WTC11 (cell line): ENCODE measurements at regions not wholly inside any gene's neighbourhood (a gene's known extent, or its start where the extent isn't known, plus 50 kb on each side); places are given as distances from the start of the nearest gene placed in this dataset.

ENCODE experiments used
- ATAC-seq: fragments of 200-7000 bp; cut with Tn5 transposase; 2 replicates; pipeline ENCODE4 v1.10.0; 2021; ENCODE audit warnings: mild to moderate bottlenecking, moderate library complexity
- CTCF ChIA-PET: fragments of 300-600 bp; sonication (Branson Sonifier 250); formaldehyde crosslinking; loops from one replicate; lab custom pipeline; 2021; ENCODE audit warnings: antibody characterized with exemption; lab: Charles Lee
- POLR2A ChIA-PET: fragments of 350-600 bp; sonication (Branson Sonifier 250); formaldehyde crosslinking; loops from one replicate; lab custom pipeline; 2021; ENCODE audit warnings: antibody characterized with exemption; lab: Charles Lee
- DNase-seq: peaks from one replicate; pipeline ENCODE4 v3.0.0; 2021; ENCODE audit warnings: low spot score
- H3K27ac Mint-ChIP-seq: 2 replicates; pipeline ENCODE4 v1.8.0; 2021; ENCODE audit warnings: mixed read lengths
- H3K27me3 Mint-ChIP-seq: 2 replicates; pipeline ENCODE4 v1.8.0; 2021; ENCODE audit warnings: low read depth, mild to moderate bottlenecking, moderate library complexity, mixed read lengths
- H3K36me3 Mint-ChIP-seq: 2 replicates; pipeline ENCODE4 v1.8.0; 2021; ENCODE audit warnings: mixed read lengths
- H3K4me1 Mint-ChIP-seq: 2 replicates; pipeline ENCODE4 v1.8.0; 2022; ENCODE audit warnings: mixed read lengths
- H3K4me3 Mint-ChIP-seq: 2 replicates; pipeline ENCODE4 v1.8.0; 2021; ENCODE audit warnings: mild to moderate bottlenecking, moderate library complexity, mixed read lengths
- H3K9me3 Mint-ChIP-seq: 2 replicates; pipeline ENCODE4 v1.8.0; 2021; ENCODE audit warnings: mixed read lengths
- EMX1 ChIP-seq: fragments of 250-450 bp; sonication (Bioruptor Pico); IDR thresholded peaks from 2 replicates; pipeline ENCODE4 v1.8.0; 2021; ENCODE audit warnings: mild to moderate bottlenecking
- FOXK1 ChIP-seq: sonication (generic); formaldehyde crosslinking; IDR thresholded peaks from 2 replicates; pipeline ENCODE4 v1.8.0; 2022; ENCODE audit warnings: mild to moderate bottlenecking, moderate library complexity, missing genetic modification reagents
- MXD4 ChIP-seq: fragments of 250-450 bp; sonication (Bioruptor Pico); IDR thresholded peaks from 2 replicates; pipeline ENCODE4 v1.8.0; 2021; ENCODE audit warnings: mild to moderate bottlenecking, moderate library complexity, borderline replicate concordance
- NFE2L1 ChIP-seq: sonication (generic); formaldehyde crosslinking; IDR thresholded peaks from 2 replicates; pipeline ENCODE4 v1.8.1; 2023; ENCODE audit warnings: missing genetic modification reagents
- NR1H2 ChIP-seq: sonication (generic); formaldehyde crosslinking; IDR thresholded peaks from 2 replicates; pipeline ENCODE4 v1.9.0; 2021; ENCODE audit warnings: mild to moderate bottlenecking, moderate library complexity, missing genetic modification reagents
- NR3C1 ChIP-seq: sonication (generic); formaldehyde crosslinking; conservative IDR thresholded peaks from 2 replicates; pipeline ENCODE4 v1.8.1; 2023; ENCODE audit warnings: low read depth, mild to moderate bottlenecking, missing genetic modification reagents
- SMAD4 ChIP-seq: sonication (generic); formaldehyde crosslinking; IDR thresholded peaks from 2 replicates; pipeline ENCODE4 v1.8.0; 2022; ENCODE audit warnings: mild to moderate bottlenecking, missing genetic modification reagents
- SOX15 ChIP-seq: fragments of 250-450 bp; sonication (Bioruptor Pico); IDR thresholded peaks from 2 replicates; pipeline ENCODE4 v1.9.0; 2021; ENCODE audit warnings: mild to moderate bottlenecking
- TCF7 ChIP-seq: sonication (generic); formaldehyde crosslinking; IDR thresholded peaks from 2 replicates; pipeline ENCODE4 v1.8.0; 2022; ENCODE audit warnings: mild to moderate bottlenecking, low read depth, missing genetic modification reagents, moderate library complexity
- ZBTB21 ChIP-seq: sonication (generic); formaldehyde crosslinking; IDR thresholded peaks from 2 replicates; pipeline ENCODE4 v1.8.1; 2023; ENCODE audit warnings: mild to moderate bottlenecking, missing genetic modification reagents, borderline replicate concordance
- ZNF396 ChIP-seq: fragments of 250-450 bp; sonication (Bioruptor Pico); IDR thresholded peaks from 2 replicates; pipeline ENCODE4 v1.8.0; 2021; ENCODE audit warnings: mild to moderate bottlenecking, moderate library complexity, borderline replicate concordance
- TF ChIP-seq, protein P1 (sequence below): fragments of 250-450 bp; sonication (Bioruptor Pico); conservative IDR thresholded peaks from 2 replicates; pipeline ENCODE4 v1.9.0; 2021; ENCODE audit warnings: mild to moderate bottlenecking
- TF ChIP-seq, protein P2 (sequence below): fragments of 250-450 bp; sonication (Bioruptor Pico); IDR thresholded peaks from 2 replicates; pipeline ENCODE4 v2.1.2; 2022; ENCODE audit warnings: mild to moderate bottlenecking, moderate library complexity
- TF ChIP-seq, protein P3 (sequence below): sonication (generic); formaldehyde crosslinking; IDR thresholded peaks from 2 replicates; pipeline ENCODE4 v1.8.0; 2022; ENCODE audit warnings: missing genetic modification reagents
- TF ChIP-seq, protein P4 (sequence below): sonication (generic); formaldehyde crosslinking; IDR thresholded peaks from 2 replicates; pipeline ENCODE4 v1.8.0; 2022; ENCODE audit warnings: mild to moderate bottlenecking, missing genetic modification reagents
- TF ChIP-seq, protein P5 (sequence below): sonication (generic); formaldehyde crosslinking; conservative IDR thresholded peaks from 2 replicates; pipeline ENCODE4 v1.8.1; 2023; ENCODE audit warnings: mild to moderate bottlenecking, low read depth, missing genetic modification reagents, moderate library complexity
- TF ChIP-seq, protein P6 (sequence below): sonication (generic); formaldehyde crosslinking; IDR thresholded peaks from 2 replicates; pipeline ENCODE4 v1.8.1; 2022; ENCODE audit warnings: missing genetic modification reagents, borderline replicate concordance
- TF ChIP-seq, protein P7 (sequence below): sonication (generic); formaldehyde crosslinking; IDR thresholded peaks from 2 replicates; pipeline ENCODE4 v1.8.1; 2022; ENCODE audit warnings: mild to moderate bottlenecking, missing genetic modification reagents, moderate library complexity, borderline replicate concordance

DNA sequence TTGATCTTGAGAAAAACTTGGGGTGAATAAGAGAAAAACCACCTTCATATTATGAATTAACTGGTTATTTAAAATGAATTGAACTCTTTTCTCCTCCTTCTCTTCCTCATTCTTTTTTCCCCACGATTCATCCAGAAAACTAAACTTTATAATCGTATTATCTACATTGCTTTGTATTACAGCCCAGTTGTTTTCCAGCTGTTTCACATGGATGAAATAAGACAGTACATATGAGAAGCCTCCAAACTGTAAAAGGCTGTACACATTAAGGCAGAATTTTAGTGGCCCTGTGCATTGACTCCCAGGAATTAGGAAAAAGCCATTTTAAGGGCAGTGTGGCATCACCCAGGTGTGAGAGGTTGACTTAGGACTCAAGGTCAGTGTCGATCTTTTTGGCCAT is 80.3 kb upstream of the PGBD5 start (continued):
- TF ChIP-seq, protein P1, sequence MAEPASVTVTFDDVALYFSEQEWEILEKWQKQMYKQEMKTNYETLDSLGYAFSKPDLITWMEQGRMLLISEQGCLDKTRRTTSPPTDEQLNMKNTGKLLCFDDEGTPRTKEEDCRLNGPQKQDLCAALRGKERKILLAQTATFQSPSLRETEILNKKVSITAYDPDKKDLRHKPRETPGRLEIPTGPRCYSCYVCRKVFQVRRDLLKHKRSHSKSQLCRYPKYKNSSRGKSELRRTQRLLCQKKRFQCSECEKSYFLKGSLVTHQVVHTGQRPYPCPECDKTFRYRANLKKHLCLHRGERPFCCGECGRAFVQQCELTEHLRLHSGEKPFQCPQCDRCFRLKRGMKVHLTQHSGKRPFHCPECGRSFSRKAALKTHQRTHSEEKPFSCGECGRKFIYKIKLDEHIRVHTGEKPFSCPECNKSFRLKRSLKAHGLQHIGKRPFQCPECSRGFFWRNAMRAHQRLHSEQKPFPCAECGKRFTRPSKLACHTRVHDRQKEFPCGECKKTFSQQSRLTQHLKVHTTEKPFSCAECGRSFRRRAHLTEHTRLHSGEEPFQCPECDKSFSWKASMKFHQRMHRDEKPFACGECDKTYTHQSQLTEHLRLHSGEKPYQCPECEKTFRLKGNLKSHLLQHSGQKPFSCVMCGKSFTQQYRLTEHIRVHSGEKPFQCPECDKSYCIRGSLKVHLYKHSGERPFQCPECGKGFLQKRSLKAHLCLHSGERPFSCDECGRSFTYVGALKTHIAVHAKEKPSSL = no peak
- TF ChIP-seq MXD4 (no peak), SMAD4 (CRISPR knock-in tag) (no peak), TCF7 (CRISPR knock-in tag) (no peak), EMX1 (no peak), SOX15 (CRISPR knock-in tag) (no peak), NR1H2 (CRISPR knock-in tag) (no peak)
- TF ChIP-seq, protein P2, sequence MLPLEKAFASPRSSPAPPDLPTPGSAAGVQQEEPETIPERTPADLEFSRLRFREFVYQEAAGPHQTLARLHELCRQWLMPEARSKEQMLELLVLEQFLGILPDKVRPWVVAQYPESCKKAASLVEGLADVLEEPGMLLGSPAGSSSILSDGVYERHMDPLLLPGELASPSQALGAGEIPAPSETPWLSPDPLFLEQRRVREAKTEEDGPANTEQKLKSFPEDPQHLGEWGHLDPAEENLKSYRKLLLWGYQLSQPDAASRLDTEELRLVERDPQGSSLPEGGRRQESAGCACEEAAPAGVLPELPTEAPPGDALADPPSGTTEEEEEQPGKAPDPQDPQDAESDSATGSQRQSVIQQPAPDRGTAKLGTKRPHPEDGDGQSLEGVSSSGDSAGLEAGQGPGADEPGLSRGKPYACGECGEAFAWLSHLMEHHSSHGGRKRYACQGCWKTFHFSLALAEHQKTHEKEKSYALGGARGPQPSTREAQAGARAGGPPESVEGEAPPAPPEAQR = no peak

DNA sequence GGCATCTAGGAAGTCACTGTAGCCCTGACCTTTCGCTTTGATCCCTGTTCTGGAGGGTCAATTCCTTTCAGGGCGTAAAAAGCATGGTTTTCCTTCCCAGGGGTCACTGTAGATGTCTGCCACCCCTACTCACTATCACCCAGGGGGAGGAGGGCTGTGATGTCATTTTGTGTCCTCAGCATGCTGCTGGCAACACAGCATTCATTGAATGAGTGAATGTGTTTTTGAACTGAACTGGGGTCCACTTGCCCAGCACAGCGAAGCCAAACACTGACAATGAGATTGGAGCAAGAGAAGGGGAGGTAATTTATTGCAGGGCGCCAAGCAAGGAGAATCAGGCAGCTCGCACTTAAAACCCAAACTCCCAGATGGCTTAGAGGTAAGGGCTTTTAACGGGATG is 78.2 kb upstream of the PGBD5 start:
- POLR2A ChIA-PET = no interaction called here
- Mint-ChIP-seq H3K27me3 (peaks cover 14% of the 10 kb centered on the region), H3K4me3 (no peak overlapping the region), H3K27ac (no peak overlapping the region), H3K4me1 (0 out of 2 replicates have a peak, but pooled peaks cover 3% of the 10 kb centered on the region), H3K36me3 (peaks cover 15% of the 10 kb centered on the region), H3K9me3 (peaks cover 17% of the 10 kb centered on the region)
- ATAC-seq = no peak
- no peak for DNase-seq
- CTCF ChIA-PET = no interaction called here
- TF ChIP-seq, protein P3, sequence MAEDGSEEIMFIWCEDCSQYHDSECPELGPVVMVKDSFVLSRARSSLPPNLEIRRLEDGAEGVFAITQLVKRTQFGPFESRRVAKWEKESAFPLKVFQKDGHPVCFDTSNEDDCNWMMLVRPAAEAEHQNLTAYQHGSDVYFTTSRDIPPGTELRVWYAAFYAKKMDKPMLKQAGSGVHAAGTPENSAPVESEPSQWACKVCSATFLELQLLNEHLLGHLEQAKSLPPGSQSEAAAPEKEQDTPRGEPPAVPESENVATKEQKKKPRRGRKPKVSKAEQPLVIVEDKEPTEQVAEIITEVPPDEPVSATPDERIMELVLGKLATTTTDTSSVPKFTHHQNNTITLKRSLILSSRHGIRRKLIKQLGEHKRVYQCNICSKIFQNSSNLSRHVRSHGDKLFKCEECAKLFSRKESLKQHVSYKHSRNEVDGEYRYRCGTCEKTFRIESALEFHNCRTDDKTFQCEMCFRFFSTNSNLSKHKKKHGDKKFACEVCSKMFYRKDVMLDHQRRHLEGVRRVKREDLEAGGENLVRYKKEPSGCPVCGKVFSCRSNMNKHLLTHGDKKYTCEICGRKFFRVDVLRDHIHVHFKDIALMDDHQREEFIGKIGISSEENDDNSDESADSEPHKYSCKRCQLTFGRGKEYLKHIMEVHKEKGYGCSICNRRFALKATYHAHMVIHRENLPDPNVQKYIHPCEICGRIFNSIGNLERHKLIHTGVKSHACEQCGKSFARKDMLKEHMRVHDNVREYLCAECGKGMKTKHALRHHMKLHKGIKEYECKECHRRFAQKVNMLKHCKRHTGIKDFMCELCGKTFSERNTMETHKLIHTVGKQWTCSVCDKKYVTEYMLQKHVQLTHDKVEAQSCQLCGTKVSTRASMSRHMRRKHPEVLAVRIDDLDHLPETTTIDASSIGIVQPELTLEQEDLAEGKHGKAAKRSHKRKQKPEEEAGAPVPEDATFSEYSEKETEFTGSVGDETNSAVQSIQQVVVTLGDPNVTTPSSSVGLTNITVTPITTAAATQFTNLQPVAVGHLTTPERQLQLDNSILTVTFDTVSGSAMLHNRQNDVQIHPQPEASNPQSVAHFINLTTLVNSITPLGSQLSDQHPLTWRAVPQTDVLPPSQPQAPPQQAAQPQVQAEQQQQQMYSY (CRISPR knock-in tag) = no peak
- no peak for TF ChIP-seq NFE2L1 (CRISPR knock-in tag)
- no peak for TF ChIP-seq NR3C1 (CRISPR knock-in tag)
- TF ChIP-seq ZBTB21 (CRISPR knock-in tag) = no peak
- TF ChIP-seq FOXK1 = no peak
- TF ChIP-seq, protein P4, sequence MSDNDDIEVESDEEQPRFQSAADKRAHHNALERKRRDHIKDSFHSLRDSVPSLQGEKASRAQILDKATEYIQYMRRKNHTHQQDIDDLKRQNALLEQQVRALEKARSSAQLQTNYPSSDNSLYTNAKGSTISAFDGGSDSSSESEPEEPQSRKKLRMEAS (CRISPR knock-in tag) = no peak
- TF ChIP-seq ZNF396 = no peak
- TF ChIP-seq, protein P5, sequence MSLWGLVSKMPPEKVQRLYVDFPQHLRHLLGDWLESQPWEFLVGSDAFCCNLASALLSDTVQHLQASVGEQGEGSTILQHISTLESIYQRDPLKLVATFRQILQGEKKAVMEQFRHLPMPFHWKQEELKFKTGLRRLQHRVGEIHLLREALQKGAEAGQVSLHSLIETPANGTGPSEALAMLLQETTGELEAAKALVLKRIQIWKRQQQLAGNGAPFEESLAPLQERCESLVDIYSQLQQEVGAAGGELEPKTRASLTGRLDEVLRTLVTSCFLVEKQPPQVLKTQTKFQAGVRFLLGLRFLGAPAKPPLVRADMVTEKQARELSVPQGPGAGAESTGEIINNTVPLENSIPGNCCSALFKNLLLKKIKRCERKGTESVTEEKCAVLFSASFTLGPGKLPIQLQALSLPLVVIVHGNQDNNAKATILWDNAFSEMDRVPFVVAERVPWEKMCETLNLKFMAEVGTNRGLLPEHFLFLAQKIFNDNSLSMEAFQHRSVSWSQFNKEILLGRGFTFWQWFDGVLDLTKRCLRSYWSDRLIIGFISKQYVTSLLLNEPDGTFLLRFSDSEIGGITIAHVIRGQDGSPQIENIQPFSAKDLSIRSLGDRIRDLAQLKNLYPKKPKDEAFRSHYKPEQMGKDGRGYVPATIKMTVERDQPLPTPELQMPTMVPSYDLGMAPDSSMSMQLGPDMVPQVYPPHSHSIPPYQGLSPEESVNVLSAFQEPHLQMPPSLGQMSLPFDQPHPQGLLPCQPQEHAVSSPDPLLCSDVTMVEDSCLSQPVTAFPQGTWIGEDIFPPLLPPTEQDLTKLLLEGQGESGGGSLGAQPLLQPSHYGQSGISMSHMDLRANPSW = no peak
- TF ChIP-seq, protein P6, sequence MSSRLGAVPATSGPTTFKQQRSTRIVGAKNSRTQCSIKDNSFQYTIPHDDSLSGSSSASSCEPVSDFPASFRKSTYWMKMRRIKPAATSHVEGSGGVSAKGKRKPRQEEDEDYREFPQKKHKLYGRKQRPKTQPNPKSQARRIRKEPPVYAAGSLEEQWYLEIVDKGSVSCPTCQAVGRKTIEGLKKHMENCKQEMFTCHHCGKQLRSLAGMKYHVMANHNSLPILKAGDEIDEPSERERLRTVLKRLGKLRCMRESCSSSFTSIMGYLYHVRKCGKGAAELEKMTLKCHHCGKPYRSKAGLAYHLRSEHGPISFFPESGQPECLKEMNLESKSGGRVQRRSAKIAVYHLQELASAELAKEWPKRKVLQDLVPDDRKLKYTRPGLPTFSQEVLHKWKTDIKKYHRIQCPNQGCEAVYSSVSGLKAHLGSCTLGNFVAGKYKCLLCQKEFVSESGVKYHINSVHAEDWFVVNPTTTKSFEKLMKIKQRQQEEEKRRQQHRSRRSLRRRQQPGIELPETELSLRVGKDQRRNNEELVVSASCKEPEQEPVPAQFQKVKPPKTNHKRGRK (CRISPR knock-in tag) = no peak
- TF ChIP-seq, protein P7, sequence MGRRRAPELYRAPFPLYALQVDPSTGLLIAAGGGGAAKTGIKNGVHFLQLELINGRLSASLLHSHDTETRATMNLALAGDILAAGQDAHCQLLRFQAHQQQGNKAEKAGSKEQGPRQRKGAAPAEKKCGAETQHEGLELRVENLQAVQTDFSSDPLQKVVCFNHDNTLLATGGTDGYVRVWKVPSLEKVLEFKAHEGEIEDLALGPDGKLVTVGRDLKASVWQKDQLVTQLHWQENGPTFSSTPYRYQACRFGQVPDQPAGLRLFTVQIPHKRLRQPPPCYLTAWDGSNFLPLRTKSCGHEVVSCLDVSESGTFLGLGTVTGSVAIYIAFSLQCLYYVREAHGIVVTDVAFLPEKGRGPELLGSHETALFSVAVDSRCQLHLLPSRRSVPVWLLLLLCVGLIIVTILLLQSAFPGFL (CRISPR knock-in tag) = no peak
